HepG2 (cell line): ENCODE measurements at regions not wholly inside any gene's neighbourhood (a gene's known extent, or its start where the extent isn't known, plus 50 kb on each side); places are given as distances from the start of the nearest gene placed in this dataset.

Source experiments
- BCLAF1 ChIP-seq: fragments of 450-650 bp; IDR thresholded peaks from 2 replicates; pipeline ENCODE4 v1.6.1; 2017; ENCODE audit warnings: mild to moderate bottlenecking
- GLMP ChIP-seq: sonication (generic); formaldehyde crosslinking; IDR thresholded peaks from 2 replicates; pipeline ENCODE4 v1.9.0; 2021; ENCODE audit warnings: missing genetic modification reagents, mild to moderate bottlenecking, borderline replicate concordance
- HCFC1 ChIP-seq: fragments of 150-350 bp; IDR thresholded peaks from 2 replicates; pipeline ENCODE4 v1.6.1; 2014; ENCODE audit warnings: low read depth, low read length
- HHEX ChIP-seq: IDR thresholded peaks from 2 replicates; pipeline ENCODE4 v1.6.1; 2016; ENCODE audit warnings: control low read depth
- JUNB ChIP-seq: sonication (generic); formaldehyde crosslinking; IDR thresholded peaks from 2 replicates; pipeline ENCODE4 v1.8.0; 2022; ENCODE audit warnings: missing genetic modification reagents, mild to moderate bottlenecking, borderline replicate concordance
- PATZ1 ChIP-seq: sonication (generic); formaldehyde crosslinking; IDR thresholded peaks from 2 replicates; pipeline ENCODE4 v1.4.0; 2020; ENCODE audit warnings: missing genetic modification reagents
- RARA ChIP-seq: IDR thresholded peaks from 2 replicates; pipeline ENCODE4 v1.6.1; 2016; ENCODE audit warnings: missing genetic modification reagents, missing compliant biosample characterization
- TAF1 ChIP-seq: sonication (generic); formaldehyde crosslinking; IDR thresholded peaks from 2 replicates; pipeline ENCODE4 v1.4.0; 2020; ENCODE audit warnings: missing genetic modification reagents
- TBX2 ChIP-seq: sonication (generic); formaldehyde crosslinking; IDR thresholded peaks from 2 replicates; pipeline ENCODE4 v1.5.0; 2020; ENCODE audit warnings: missing genetic modification reagents, mild to moderate bottlenecking, borderline replicate concordance
- ZFP36L1 ChIP-seq: sonication (generic); formaldehyde crosslinking; IDR thresholded peaks from 2 replicates; pipeline ENCODE4 v1.8.0; 2022; ENCODE audit warnings: mild to moderate bottlenecking, missing genetic modification reagents, moderate library complexity
- ZNF224 ChIP-seq: sonication (generic); formaldehyde crosslinking; IDR thresholded peaks from 2 replicates; pipeline ENCODE4 v1.5.0; 2020; ENCODE audit warnings: mild to moderate bottlenecking, missing genetic modification reagents
- ZNF558 ChIP-seq: sonication (generic); formaldehyde crosslinking; IDR thresholded peaks from 2 replicates; pipeline ENCODE4 v1.9.0; 2022; ENCODE audit warnings: mild to moderate bottlenecking, missing genetic modification reagents, borderline replicate concordance
- ZNF576 ChIP-seq: sonication (generic); formaldehyde crosslinking; IDR thresholded peaks from 2 replicates; pipeline ENCODE4 v1.4.0; 2020; ENCODE audit warnings: mild to moderate bottlenecking, missing genetic modification reagents
- ZNF577 ChIP-seq: sonication (generic); formaldehyde crosslinking; IDR thresholded peaks from 2 replicates; pipeline ENCODE4 v1.4.0; 2020; ENCODE audit warnings: mild to moderate bottlenecking, low read depth, missing genetic modification reagents, borderline replicate concordance
- ZNF646 ChIP-seq: sonication (generic); formaldehyde crosslinking; IDR thresholded peaks from 2 replicates; pipeline ENCODE4 v1.9.0; 2021; ENCODE audit warnings: mild to moderate bottlenecking, missing genetic modification reagents
- ZSCAN31 ChIP-seq: sonication (generic); formaldehyde crosslinking; IDR thresholded peaks from 2 replicates; pipeline ENCODE4 v1.5.0; 2020; ENCODE audit warnings: low read depth, mild to moderate bottlenecking, missing genetic modification reagents

- no peak for TF ChIP-seq ZNF224 (CRISPR knock-in tag)
- TF ChIP-seq ZNF577 (CRISPR knock-in tag) = no peak
- TF ChIP-seq BCLAF1 = no peak
- TF ChIP-seq ZNF558 (CRISPR knock-in tag) = no peak
- TF ChIP-seq RARA = peak; percentile 93
- peak; percentile 87 for TF ChIP-seq TBX2
- no peak for TF ChIP-seq JUNB (CRISPR knock-in tag)
- peak; percentile 22; the same call in 1 of the 2 replicates for TF ChIP-seq TAF1 (CRISPR knock-in tag)
- no peak for TF ChIP-seq ZNF576 (CRISPR knock-in tag)
- no peak for TF ChIP-seq HHEX
- TF ChIP-seq ZNF646 = peak; percentile 60; the same call in 1 of the 2 replicates
- no peak for TF ChIP-seq HCFC1
- TF ChIP-seq GLMP (CRISPR knock-in tag) = no peak
- peak; percentile 90 for TF ChIP-seq PATZ1 (CRISPR knock-in tag)
- no peak for TF ChIP-seq ZFP36L1 (CRISPR knock-in tag)
- 0 out of 2 replicates have a peak, but pooled peaks have one; percentile 30 for TF ChIP-seq ZSCAN31 (CRISPR knock-in tag)
Observed at GRCh38 chr2:234676109-234676782, 179.4 kb upstream of the ARL4C start (continued).
